ENCODE measurements at regions not wholly inside any gene's neighbourhood (a gene's known extent, or its start where the extent isn't known, plus 50 kb on each side); places are given as distances from the start of the nearest gene placed in this dataset.

- Mint-ChIP-seq H3K4me3 (ENCODE audit: low read depth, unreplicated experiment) (no peak overlapping the region), H3K9me3 (ENCODE audit: low read depth, unreplicated experiment) (peaks cover 11% of the 10 kb centered on the region), H3K36me3 (ENCODE audit: insufficient read depth, unreplicated experiment) (no peaks in the 10 kb centered on the region), H3K27me3 (ENCODE audit: unreplicated experiment) (no peaks in the 10 kb centered on the region), H3K27ac (ENCODE audit: unreplicated experiment) (no peak overlapping the region), H3K4me1 (ENCODE audit: low read depth, unreplicated experiment) (no peaks in the 10 kb centered on the region)
- TF ChIP-seq CTCF (IDR thresholded peaks at IDR 0.05; ENCODE audit: unreplicated experiment): no peak
- intact Hi-C loops (cut with micrococcal nuclease; ENCODE audit: unreplicated experiment): no loop called here
- BruUV-seq (replicated peaks): no TSS peak
- DNase-seq: no peak
- CTCF ChIA-PET: no interaction called here
Observed at GRCh38 chr7:113677811-113678210, 241.0 kb downstream of the PPP1R3A start.

DNA sequence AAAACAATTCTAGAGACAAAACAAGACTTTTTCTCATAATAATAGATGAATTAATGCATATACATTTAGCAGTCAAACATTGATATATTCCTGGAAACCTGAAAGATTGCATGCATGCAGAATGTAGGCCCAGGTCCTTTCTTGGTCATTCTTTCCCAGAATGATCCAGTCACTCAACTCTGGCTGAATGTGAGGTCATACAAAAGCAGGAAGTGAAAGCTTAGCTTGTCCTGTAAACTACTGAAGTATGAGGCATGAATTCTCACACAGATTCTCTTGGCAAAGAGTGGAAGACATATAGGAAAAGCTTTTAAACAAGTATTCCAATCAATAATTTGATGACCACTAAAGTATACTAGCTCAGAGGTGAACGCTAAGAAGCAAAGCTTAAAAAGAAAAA lies 253.9 kb downstream of the PPP1R3A start:
- no TSS peak for BruUV-seq (replicated peaks)
- no peaks in the 10 kb centered on the region for H3K36me3 Mint-ChIP-seq (ENCODE audit: insufficient read depth, unreplicated experiment)

GRCh38 chr7:113659416-113659815 lies 259.4 kb downstream of the PPP1R3A start:
- no TSS peak for BruUV-seq (replicated peaks)
- Mint-ChIP-seq H3K9me3 (ENCODE audit: low read depth, unreplicated experiment) (peaks cover 7% of the 10 kb centered on the region), H3K4me3 (ENCODE audit: low read depth, unreplicated experiment) (no peak overlapping the region), H3K27me3 (ENCODE audit: unreplicated experiment) (no peaks in the 10 kb centered on the region), H3K27ac (ENCODE audit: unreplicated experiment) (no peak overlapping the region), H3K4me1 (ENCODE audit: low read depth, unreplicated experiment) (no peaks in the 10 kb centered on the region), H3K36me3 (ENCODE audit: insufficient read depth, unreplicated experiment) (no peaks in the 10 kb centered on the region)
- no peak for TF ChIP-seq CTCF (IDR thresholded peaks at IDR 0.05; ENCODE audit: unreplicated experiment)
- DNase-seq: no peak
- intact Hi-C loops (cut with micrococcal nuclease; ENCODE audit: unreplicated experiment): no loop called here
- CTCF ChIA-PET: no interaction called here

More for the DNA sequence above, 253.9 kb downstream of the PPP1R3A start:
- H3K27me3 Mint-ChIP-seq (ENCODE audit: unreplicated experiment): no peaks in the 10 kb centered on the region
- no peak overlapping the region for H3K4me3 Mint-ChIP-seq (ENCODE audit: low read depth, unreplicated experiment)
- no peak for TF ChIP-seq CTCF (IDR thresholded peaks at IDR 0.05; ENCODE audit: unreplicated experiment)
- H3K4me1 Mint-ChIP-seq (ENCODE audit: low read depth, unreplicated experiment): no peaks in the 10 kb centered on the region
- H3K27ac Mint-ChIP-seq (ENCODE audit: unreplicated experiment): no peak overlapping the region
- CTCF ChIA-PET: no interaction called here
- intact Hi-C loops (cut with micrococcal nuclease; ENCODE audit: unreplicated experiment): no loop called here
- DNase-seq: no peak
- H3K9me3 Mint-ChIP-seq (ENCODE audit: low read depth, unreplicated experiment): peaks cover 4% of the 10 kb centered on the region

GRCh38 chr7:113657603-113658002 lies 261.2 kb downstream of the PPP1R3A start:
- intact Hi-C loops (cut with micrococcal nuclease; ENCODE audit: unreplicated experiment): no loop called here
- TF ChIP-seq CTCF (IDR thresholded peaks at IDR 0.05; ENCODE audit: unreplicated experiment): no peak
- no peaks in the 10 kb centered on the region for H3K4me1 Mint-ChIP-seq (ENCODE audit: low read depth, unreplicated experiment)
- CTCF ChIA-PET: no interaction called here
- peaks cover 11% of the 10 kb centered on the region for H3K9me3 Mint-ChIP-seq (ENCODE audit: low read depth, unreplicated experiment)
- H3K4me3 Mint-ChIP-seq (ENCODE audit: low read depth, unreplicated experiment): no peak overlapping the region
- no peaks in the 10 kb centered on the region for H3K27me3 Mint-ChIP-seq (ENCODE audit: unreplicated experiment)
- no peaks in the 10 kb centered on the region for H3K36me3 Mint-ChIP-seq (ENCODE audit: insufficient read depth, unreplicated experiment)
- H3K27ac Mint-ChIP-seq (ENCODE audit: unreplicated experiment): no peak overlapping the region
- BruUV-seq (replicated peaks): no TSS peak
- DNase-seq: no peak

DNA sequence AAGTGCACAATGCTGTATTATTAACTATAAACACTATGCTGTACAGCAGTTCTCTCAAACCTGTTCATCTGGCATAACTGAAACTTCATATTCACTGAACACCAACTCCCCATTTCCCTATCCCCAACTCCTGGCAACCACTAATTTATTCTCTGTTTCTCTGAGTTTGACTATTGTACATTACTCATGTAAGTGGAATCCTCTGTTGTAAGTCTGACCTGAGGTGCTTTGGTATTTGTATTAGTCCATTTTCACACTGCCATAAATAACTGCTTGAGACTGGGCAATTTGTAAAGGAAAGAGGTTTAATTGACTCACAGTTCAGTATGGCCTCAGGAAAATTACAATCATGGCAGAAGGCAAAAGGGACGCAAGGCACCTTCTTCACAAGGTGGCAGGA lies 266.3 kb downstream of the PPP1R3A start:
- BruUV-seq (replicated peaks): no TSS peak
- TF ChIP-seq CTCF (IDR thresholded peaks at IDR 0.05; ENCODE audit: unreplicated experiment): no peak
- no peak overlapping the region for H3K27ac Mint-ChIP-seq (ENCODE audit: unreplicated experiment)
- peaks cover 15% of the 10 kb centered on the region for H3K9me3 Mint-ChIP-seq (ENCODE audit: low read depth, unreplicated experiment)
- no peaks in the 10 kb centered on the region for H3K4me1 Mint-ChIP-seq (ENCODE audit: low read depth, unreplicated experiment)
- no peak overlapping the region for H3K4me3 Mint-ChIP-seq (ENCODE audit: low read depth, unreplicated experiment)
- CTCF ChIA-PET: no interaction called here
- no peaks in the 10 kb centered on the region for H3K27me3 Mint-ChIP-seq (ENCODE audit: unreplicated experiment)
- DNase-seq: no peak
- intact Hi-C loops (cut with micrococcal nuclease; ENCODE audit: unreplicated experiment): no loop called here
- H3K36me3 Mint-ChIP-seq (ENCODE audit: insufficient read depth, unreplicated experiment): no peaks in the 10 kb centered on the region

All from Calu3 (cell line).